NCI-H2227 treated with DMSO at 0.1 percent for 48 hours (cell line): ENCODE measurements at regions not wholly inside any gene's neighbourhood (a gene's known extent, or its start where the extent isn't known, plus 50 kb on each side); places are given as distances from the start of the nearest gene placed in this dataset.

Source experiments
- DNase-seq: peaks from one replicate; lab custom pipeline; 2025; lab: John Stamatoyannopoulos, UW

GRCh38 chr11:79956061-79956460 is 515.2 kb upstream of the TENM4 start:
- DNase-seq: no peak

DNA sequence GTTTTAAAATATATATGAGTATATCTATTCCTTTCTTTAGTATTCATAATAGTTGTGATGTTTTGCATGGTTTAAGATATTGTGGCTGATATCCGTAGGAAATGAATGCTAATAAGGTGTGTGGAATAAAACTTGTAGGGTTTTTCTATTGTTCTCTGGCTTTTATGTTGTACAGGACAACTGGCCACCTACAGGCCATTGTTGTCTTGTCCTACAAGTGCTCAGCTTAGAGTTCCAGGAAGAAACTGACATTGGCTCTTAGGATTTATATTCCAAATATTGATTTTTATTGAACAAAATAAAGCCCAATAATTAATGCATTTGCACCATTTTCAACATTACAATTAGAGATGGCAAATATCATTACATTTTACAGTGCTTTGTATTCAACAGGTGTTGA is 512.8 kb upstream of the TENM4 start:
- DNase-seq: no peak

DNA sequence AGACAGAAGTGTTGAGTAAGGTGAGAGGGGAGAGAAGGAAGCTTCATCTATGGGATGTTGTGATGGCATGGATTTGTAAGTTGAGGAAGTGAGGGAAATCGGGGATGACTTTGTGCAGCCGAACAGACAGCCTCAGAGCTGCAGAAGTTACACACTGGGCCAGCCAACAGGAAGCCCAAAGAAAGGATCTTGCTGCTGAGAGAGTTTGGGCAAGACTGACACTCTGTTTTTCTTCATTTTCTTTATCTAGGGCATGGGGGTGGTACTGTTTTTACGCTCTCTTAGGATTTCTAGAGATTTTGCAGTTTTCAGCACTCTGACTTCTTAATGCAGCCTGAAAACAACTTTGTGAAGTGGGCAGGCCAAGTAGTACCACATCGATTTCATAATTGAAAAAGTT is 509.9 kb upstream of the TENM4 start:
- DNase-seq: no peak

- no peak for DNase-seq
Observed at GRCh38 chr11:79950172-79950571, 509.3 kb upstream of the TENM4 start.

GRCh38 chr11:79949574-79949973 is 508.7 kb upstream of the TENM4 start:
- DNase-seq: no peak

GRCh38 chr11:79942646-79943045 is 501.8 kb upstream of the TENM4 start:
- DNase-seq: no peak

DNA sequence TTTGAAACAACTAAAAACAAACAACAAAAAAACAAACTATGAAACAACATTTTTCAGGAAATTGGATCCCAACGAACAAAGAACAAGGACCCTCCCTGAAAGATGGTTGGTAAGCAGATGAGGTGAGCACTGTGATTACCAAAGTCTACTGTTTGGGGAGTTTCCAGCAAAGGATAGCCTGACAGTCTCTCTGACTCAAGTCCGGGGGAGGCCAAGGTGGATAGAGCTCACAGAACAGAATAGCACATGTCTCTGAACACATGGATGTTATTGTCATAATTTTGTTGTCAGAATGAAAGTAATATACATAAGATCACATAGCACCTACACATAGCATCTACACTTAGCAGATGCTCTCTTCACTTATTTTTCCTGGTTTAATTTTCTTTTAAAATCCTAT is 501.3 kb upstream of the TENM4 start:
- no peak for DNase-seq

DNA sequence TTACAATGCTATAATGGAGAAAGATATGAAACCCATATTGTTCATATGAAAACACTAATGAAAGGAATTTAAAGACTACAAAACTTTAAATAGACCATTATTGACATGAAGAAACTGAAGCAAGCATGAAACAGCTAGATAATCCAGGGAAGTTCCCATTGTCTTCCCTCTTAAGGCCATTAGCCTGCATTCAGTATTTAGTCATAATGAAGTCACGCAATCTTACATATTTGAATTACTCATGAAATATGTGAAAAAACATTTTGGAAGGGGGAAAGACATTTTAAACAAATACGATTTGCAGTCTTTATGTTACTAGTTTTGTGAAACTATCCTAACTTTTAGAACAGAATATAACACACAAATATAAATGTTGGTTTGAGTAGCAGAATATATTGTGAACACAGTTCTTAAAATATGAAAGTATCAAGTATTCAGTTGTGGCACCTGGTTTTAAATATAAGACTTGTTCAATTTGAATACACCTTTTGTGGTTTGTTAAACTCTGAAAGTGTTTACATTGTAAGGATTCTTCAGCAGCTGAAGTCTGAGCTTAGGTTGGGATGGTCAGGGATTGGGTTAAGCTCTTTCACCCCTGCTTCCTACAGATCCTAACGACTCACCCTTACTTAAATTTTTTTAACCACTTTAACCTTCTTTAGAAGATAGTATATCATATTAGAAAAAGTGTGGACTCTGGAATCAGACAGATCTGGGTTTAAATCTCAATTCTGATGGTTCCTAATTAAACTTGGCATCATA is 500.3 kb upstream of the TENM4 start:
- no peak for DNase-seq

DNA sequence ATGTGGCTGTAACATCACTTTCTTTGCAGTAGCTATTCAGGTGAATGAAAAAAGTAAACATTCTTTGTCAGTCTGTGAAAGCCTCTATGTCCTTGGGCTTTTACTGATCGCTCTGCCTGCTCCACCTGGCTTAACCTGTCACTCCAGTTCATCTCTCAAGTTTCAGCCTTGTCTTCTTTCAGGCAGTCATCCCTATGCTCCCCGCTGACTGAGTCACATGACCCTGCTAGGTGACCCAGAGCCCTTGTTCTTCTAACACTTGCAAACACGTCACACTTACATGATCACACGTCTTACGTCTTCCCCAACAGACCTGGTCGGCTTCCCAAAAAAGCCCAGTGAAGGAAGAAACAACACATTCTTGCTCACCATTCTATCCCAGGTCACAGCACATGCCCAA is 499.3 kb upstream of the TENM4 start:
- no peak for DNase-seq

DNA sequence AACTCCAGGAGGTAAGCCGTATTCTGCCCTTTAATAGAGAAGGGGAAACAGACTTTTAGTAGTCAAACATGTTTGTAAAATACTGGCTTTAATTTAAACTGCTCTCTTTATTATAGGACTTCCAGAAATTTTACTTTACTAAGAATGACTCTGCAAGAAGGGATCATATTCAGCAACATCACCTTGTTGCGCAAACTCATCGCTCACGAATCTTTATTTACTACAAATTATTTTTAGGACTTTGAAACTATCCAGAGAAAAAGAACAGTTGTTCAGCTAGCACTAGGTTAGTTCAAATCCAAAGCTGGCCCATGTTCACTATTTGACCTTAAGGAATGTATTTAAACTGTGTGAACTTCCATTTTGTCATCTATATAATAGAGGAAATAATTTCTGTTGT is 498.3 kb upstream of the TENM4 start:
- no peak for DNase-seq

GRCh38 chr11:79937676-79938334 is 497.0 kb upstream of the TENM4 start:
- no peak for DNase-seq

DNA sequence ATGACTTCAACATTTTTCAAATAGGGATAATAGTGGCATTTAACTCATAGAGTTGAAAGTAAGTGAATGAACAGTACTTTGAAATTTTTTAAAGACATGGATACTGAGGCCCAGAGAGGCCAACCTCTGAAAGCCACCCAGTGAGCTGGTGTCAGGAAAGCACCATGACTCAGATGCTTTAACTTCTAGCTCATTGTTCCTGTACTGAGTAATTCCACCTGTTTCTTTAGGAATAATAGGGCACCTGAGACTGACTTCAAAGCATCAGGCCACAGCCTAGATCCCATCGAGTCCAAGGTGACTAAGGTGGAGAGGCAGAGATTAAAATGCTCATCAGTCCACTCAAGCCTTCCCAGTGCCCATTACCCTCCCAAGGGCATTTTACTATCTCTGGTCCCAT is 491.8 kb upstream of the TENM4 start:
- DNase-seq: no peak

- no peak for DNase-seq
Observed at GRCh38 chr11:79931692-79932091, 490.9 kb upstream of the TENM4 start.

DNA sequence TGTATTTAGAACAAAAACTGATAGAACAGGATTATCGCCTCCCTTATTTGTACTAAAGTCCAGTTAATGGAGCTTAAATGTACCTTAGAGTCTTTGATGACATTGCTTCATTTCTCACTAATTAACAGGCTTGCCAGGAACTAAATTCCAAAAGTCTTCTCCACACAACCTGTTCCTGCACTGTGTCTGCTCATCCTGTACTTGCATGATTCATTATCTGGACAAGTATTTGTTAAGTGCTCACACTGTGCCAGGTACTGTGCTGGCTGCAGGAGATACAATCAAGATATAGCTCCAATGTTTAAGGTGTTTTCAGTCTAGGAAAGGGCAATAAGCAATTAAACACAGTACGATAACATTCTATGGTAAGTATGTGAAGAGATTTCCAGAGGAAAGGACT is 485.9 kb upstream of the TENM4 start:
- no peak for DNase-seq

DNA sequence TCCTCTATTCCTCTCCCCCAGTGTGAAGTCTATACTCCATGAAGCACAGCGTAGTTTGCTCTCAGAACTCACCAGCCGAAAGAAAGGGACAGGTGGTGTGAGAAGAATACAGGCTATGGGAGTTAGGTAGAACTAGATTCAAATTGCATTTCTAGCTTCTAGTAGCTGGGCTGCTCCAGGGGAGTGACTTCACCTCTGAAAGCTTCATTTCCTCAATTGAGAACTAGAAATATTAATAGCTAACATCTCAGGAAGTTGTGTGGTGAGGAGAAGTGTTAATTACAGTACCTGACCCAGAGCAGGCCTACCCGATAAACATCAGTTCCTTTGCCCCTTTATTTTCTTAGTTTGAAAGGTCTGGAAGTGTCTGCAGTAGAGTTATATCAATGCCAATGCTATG is 484.7 kb upstream of the TENM4 start:
- DNase-seq: no peak

GRCh38 chr11:79922641-79923040 is 481.8 kb upstream of the TENM4 start:
- DNase-seq: no peak

DNA sequence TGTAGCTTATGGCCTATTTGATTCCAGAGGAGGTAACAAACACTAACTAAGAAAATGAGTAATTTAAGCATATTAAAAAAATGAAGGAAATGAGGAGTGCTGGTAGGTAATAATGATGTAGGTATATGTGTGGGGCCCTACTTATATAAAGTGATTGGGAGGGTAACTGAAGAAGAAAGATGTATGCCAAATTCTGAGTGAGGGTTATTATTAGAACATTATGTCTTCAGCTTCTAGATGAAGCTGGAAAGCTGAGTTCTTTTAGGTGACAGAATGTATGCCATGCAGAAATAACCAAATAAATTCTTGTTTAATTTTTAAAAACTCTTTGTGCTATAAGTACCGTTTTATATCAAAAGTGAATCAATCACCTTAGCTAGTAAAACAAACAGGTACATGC is 479.6 kb upstream of the TENM4 start:
- no peak for DNase-seq

DNA sequence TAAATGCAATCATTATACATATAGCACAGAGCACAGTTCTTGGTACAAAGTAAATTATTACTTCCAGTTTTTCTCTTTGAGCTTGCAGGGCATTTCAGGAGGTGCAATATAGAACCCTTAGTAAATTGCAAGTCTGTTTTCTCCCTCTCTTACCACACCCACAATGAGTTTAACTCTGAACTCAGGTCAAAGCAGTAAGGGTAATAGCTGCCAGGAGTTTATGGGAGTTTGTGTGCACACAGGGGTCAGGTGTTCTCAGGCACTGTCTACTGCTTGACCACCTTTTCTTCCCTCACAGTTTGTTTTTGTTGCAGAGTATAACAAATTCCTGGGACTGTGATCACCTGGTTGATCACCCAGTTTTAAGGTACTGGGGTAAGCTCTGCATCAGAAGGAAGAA is 478.5 kb upstream of the TENM4 start:
- DNase-seq: no peak

DNA sequence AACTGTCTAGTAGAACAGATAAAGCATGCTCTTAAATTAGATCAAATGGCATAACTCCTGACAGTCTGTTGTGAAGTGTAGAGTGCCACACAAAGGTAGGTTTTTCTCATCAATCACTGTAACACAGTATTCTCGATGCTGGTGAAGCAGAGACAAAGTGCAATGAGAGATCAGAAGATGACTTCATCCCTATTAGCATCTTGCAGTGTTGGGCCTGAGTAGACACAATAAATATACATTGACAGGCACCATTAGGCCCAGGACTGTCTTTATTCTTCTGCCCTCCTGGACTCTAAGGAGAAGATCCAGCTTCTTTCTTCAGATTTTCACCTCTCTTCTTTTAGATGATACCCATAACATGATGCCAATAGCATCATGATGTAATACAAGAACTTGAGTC is 478.0 kb upstream of the TENM4 start:
- DNase-seq: no peak

GRCh38 chr11:79906164-79906563 is 465.3 kb upstream of the TENM4 start:
- no peak for DNase-seq

DNA sequence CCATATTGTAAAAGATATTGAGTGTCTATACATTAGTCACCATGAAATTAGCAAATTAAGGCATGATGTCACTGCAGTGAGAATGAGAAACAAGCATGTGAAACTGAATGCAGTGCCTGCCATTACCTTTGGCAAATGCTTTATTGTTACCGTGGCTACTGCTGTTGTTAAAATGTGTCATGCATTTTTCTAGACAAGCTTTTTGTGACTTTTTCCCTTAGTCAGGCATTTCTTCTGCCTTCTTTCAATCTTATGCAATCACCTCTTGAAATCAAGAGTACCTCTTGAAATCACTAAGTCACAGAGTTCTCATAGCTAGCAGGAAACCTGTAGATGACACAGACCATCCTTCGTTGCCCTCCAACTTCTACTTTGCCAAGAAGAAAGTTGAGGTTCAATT is 461.7 kb upstream of the TENM4 start:
- DNase-seq: no peak

DNA sequence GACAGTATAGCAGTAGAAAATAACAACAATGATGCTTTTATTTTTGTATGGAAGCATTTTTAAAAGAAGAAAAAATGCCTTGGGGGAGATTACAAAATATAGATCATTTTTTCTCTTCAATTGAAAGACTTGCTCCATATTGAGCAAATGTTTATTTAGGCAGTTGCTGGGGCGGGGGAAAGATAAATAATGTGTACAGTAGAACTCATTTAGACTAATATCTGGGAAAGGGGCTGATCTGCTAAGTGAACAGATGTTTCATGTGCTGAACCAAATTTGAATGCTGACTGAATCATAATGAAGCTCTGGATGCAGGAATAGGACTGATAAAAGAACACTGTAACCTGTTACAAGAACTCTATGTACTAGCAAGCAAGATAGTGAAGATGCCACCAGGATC is 457.1 kb upstream of the TENM4 start:
- no peak for DNase-seq

DNA sequence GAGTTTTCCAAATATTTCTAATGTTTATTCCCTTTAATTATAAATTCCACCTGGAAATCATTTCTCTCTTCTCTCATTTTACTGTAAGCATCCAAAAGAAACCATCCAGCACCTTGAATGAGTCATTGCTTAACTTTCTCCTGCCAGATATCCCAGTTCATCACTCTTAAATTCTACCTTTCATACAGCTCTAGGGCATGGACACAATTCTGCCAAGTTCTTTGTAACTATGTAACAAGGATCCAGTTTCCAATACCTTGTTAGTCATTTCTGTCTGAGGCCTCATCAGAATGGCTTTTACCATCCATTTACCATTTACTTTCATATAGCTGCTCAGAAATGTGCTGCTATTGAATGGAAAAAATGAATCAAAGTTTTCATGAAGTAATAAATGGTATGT is 455.4 kb upstream of the TENM4 start:
- DNase-seq: no peak

- DNase-seq: no peak
Observed at GRCh38 chr11:79894111-79894510, 453.3 kb upstream of the TENM4 start.
